Fibroblast of skin of back (primary cell): ENCODE measurements at regions not wholly inside any gene's neighbourhood (a gene's known extent, or its start where the extent isn't known, plus 50 kb on each side); places are given as distances from the start of the nearest gene placed in this dataset.
A peak's percentile ranks its signal among the peaks of the same experiment; 100 is the strongest.

Experiments
- DNase-seq: peaks from one replicate; pipeline ENCODE4 v3.0.0-alpha.2; 2013

DNA sequence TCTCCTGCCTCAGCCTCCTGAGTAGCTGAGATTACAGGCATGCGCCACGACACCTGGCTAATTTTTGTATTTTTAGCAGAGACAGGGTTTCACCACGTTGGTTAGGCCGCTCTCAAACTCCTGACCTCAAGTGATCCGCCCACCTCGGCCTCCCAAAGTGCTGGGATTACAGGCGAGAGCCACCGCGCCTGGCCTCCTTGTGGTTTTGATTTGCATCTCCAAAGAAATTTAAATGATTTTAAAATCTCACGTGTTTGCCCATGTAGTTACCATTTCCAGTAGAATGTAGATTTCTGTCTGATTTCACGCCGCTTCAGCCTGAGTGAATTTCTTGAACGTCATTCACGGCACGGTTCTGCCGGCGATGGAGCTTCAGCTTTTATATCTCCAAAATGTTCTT lies 55.8 kb downstream of the IGF2 start:
- no peak for DNase-seq

DNA sequence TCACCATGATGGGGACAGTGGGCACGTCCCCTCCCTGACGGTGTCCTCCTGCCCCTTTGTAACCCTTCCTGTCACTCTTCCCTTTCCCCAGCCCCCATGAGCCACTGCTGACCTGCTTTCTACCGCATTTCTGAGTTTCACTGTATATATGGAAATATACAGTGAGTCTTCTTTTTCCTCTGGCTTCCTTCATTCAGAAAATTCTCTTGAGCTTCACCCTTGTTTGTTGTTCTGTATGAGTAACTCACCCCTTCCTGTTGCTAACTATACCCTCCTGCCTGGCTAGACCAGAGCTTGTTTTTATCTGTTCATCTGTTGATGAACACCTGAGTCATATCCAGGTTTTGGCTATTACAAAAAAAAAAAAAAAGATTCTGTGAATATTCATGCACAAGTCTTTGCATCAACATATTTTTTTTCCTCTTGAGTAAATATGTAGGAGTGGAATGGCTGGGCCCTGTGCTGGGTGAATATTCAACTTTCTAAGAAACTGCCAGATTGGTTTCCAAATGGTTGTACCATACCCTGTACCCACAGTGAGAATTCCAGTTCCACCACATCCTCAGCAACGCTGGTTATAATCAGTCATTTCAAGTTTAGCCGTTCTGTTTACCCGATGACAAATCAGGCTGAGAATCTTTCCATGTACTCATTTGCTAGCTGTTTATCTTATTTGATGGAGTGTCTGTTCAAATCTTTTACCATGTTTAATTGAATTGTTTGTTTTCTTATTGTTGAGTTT lies 62.0 kb downstream of the IGF2 start:
- DNase-seq: peak; percentile 83

DNA sequence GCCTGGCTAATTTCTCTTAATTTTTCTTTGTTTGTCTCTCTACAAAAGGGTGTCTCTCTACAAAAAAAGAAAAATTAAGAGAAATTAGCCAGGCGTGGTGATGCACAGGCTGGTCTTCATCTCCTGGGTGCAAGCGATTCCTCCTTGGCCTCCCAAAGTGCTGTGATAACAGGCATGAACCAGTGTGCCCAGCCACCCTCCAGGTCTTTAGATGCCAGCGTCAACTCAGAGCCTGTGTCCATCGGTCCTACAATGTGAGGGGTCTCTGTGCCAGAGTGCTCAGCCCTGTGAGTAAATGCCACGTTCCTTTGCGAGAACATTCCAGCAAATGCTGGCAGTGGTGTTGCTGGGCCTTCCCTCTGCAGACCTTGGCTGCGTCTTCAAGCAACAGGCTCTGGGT lies 62.7 kb downstream of the IGF2 start:
- DNase-seq: no peak

DNA sequence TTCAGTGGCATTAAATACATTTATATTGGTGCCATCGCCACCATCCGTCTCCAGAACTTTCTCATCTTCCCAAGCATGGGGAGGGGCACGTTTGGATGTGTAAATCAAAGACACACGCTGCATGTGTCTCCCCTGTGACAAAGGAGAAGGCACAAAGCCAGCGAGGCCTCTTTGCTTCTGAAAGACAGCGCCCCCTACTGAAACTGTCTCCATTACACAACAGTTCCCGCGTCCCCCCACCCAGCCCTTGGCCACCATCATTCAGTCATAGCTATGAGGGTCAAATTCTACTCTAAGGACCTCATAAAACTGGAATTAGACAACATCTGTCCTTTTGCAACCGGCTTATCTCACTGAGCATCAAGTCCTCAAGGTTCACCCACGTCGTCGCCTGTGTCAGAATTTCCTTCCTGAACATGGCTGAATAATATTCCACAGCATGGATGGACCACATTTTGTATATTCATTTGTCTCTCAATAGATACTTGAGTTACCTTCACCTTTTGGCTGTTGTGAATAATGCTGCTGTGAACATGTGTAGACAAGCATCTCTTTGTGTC lies 64.8 kb downstream of the IGF2 start:
- DNase-seq: no peak

DNA sequence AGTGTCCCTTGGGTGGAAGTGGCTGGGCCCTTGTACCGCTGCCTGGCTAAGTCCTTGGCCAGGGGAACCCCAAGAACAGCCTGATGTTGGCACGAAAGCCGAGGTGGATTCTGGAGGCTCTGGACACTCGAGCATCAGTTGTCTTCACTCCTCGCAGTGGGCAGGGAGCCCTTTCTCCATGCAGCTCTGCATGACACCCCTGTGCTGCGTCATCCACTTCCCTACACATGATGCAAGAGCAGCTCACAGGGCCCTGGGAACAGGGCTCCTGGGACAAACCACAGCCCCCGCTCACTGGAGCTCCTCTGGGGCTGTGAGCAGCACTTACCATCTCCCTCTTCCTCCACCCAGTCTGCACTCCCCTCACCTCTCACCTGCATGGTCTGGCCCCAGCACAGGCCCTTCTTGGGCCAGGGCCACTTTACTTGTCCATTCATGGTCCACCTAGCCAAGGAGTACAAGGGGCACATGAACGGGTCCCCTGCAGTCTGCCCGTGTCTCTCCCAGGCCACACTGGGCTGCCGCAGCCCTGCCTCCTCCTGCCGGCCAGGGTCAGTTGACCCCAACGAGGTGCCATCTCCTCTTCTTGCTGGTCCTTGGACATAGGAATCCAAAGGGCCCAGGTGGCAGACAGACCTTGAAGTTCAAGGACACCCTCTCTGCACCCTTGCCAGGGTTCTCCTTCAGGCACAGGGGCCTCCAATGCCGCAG lies 66.5 kb downstream of the IGF2 start:
- no peak for DNase-seq

DNA sequence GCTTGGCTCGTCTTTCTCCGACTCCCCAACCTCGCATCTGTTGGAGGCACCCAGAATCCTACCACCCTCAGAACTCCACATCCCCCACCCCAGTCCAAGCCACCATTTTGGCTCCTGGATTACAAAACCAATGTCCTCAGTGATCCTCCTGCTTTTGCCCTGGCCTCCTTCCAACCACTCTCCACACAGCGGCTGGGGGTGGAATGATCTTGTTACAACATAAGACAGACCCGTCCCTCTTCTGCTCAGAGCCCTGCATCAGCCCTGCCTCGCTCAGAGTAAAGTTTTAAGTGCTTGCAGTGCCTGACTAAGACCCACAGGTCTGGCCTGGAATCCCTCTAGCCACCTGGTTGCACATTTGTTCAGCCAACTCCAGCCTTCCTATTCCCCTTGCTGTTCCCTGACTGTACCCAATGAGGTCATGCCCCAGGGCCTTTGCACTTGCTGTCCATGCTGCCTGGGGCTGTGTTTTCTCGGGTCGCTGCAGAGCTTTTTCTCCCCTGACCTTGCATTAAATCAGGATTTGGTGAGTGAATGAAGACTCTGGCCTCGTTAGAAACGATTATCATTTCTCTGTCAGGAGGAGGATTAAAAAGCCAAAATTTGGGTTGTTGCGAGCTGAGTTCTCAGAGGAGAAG lies 67.3 kb downstream of the IGF2 start:
- no peak for DNase-seq
